ENCODE measurements at regions not wholly inside any gene's neighbourhood (a gene's known extent, or its start where the extent isn't known, plus 50 kb on each side); places are given as distances from the start of the nearest gene placed in this dataset.

- Histone ChIP-seq H3K27ac (ENCODE audit: low read depth, low read length) (no peak overlapping the region), H3K9me3 (ENCODE audit: control insufficient read depth in 2 of 3, low read length in 3 of 3) (no peaks in the 10 kb centered on the region), H3K4me3 (ENCODE audit: low read length) (no peak overlapping the region), H3K4me1 (ENCODE audit: control insufficient read depth in 2 of 2, insufficient read depth in 2 of 2, low read length in 2 of 2) (no peaks in the 10 kb centered on the region), H3K27me3 (ENCODE audit: control insufficient read depth in 2 of 2, insufficient read depth in 2 of 2, low read length in 2 of 2) (no peaks in the 10 kb centered on the region), H3K36me3 (ENCODE audit: control insufficient read depth in 2 of 3, insufficient read depth in 3 of 3, low read length in 3 of 3) (no peaks in the 10 kb centered on the region)
- Mint-ChIP-seq H3K36me3 (peaks cover 0 to 3% (median 0%) of the 10 kb centered on the region in 5 donors), H3K4me3 (no peak overlapping the region), H3K27ac (no peak overlapping the region), H3K9me3 (no peaks in the 10 kb centered on the region), H3K27me3 (peaks cover 0 to 3% (median 0%) of the 10 kb centered on the region in 5 donors), H3K4me1 (no peaks in the 10 kb centered on the region)
- no peak for ATAC-seq
- ChIA-PET POLR2A (no interaction called here), CTCF (interaction anchor here (1.1 kb wide), 1 partner anchor 10 kb away, joined by 3 read pairs; no protein-coding TSS in a partner anchor)
- no peak for DNase-seq
- intact Hi-C loops (cut with micrococcal nuclease): no loop called here
Observed at GRCh38 chr3:115336836-115337235, 189.7 kb upstream of the ZBTB20 start.

- Mint-ChIP-seq H3K27ac (no peak overlapping the region), H3K4me3 (no peak overlapping the region), H3K36me3 (peaks cover 0 to 3% (median 0%) of the 10 kb centered on the region in 5 donors), H3K4me1 (no peaks in the 10 kb centered on the region), H3K27me3 (peaks cover 0 to 3% (median 0%) of the 10 kb centered on the region in 5 donors), H3K9me3 (no peaks in the 10 kb centered on the region)
- no peaks in the 10 kb centered on the region for H3K9me3 ChIP-seq (ENCODE audit: control insufficient read depth in 2 of 3, low read length in 3 of 3)
- H3K36me3 ChIP-seq (ENCODE audit: control insufficient read depth in 2 of 3, insufficient read depth in 3 of 3, low read length in 3 of 3): no peaks in the 10 kb centered on the region
- CTCF ChIA-PET: no interaction called here
- no peak overlapping the region for H3K27ac ChIP-seq (ENCODE audit: low read depth, low read length)
- POLR2A ChIA-PET: no interaction called here
- no peak for DNase-seq
- H3K4me3 ChIP-seq (ENCODE audit: low read length): no peak overlapping the region
- ATAC-seq: no peak
- no peaks in the 10 kb centered on the region for H3K27me3 ChIP-seq (ENCODE audit: control insufficient read depth in 2 of 2, insufficient read depth in 2 of 2, low read length in 2 of 2)
- H3K4me1 ChIP-seq (ENCODE audit: control insufficient read depth in 2 of 2, insufficient read depth in 2 of 2, low read length in 2 of 2): no peaks in the 10 kb centered on the region
- intact Hi-C loops (cut with micrococcal nuclease): no loop called here
Observed at GRCh38 chr3:115340586-115340985, 193.5 kb upstream of the ZBTB20 start.

- POLR2A ChIA-PET: no interaction called here
- DNase-seq: no peak
- intact Hi-C loops (cut with micrococcal nuclease): no loop called here
- CTCF ChIA-PET: no interaction called here
- H3K36me3 ChIP-seq (ENCODE audit: control insufficient read depth in 2 of 3, insufficient read depth in 3 of 3, low read length in 3 of 3): no peaks in the 10 kb centered on the region
- no peak overlapping the region for H3K27ac ChIP-seq (ENCODE audit: low read depth, low read length)
- peaks cover 0 to 3% (median 0%) of the 10 kb centered on the region in 5 donors for H3K27me3 Mint-ChIP-seq
- H3K27me3 ChIP-seq (ENCODE audit: control insufficient read depth in 2 of 2, insufficient read depth in 2 of 2, low read length in 2 of 2): no peaks in the 10 kb centered on the region
- no peaks in the 10 kb centered on the region for H3K4me1 Mint-ChIP-seq
- no peaks in the 10 kb centered on the region for H3K9me3 ChIP-seq (ENCODE audit: control insufficient read depth in 2 of 3, low read length in 3 of 3)
- no peak for ATAC-seq
- no peak overlapping the region for H3K27ac Mint-ChIP-seq
- H3K9me3 Mint-ChIP-seq: no peaks in the 10 kb centered on the region
- no peak overlapping the region for H3K4me3 ChIP-seq (ENCODE audit: low read length)
- no peaks in the 10 kb centered on the region for H3K4me1 ChIP-seq (ENCODE audit: control insufficient read depth in 2 of 2, insufficient read depth in 2 of 2, low read length in 2 of 2)
- H3K36me3 Mint-ChIP-seq: peaks cover 0 to 3% (median 0%) of the 10 kb centered on the region in 5 donors
- H3K4me3 Mint-ChIP-seq: no peak overlapping the region
Observed at GRCh38 chr3:115341208-115341607, 194.1 kb upstream of the ZBTB20 start.

GRCh38 chr3:115347737-115348136, 200.6 kb upstream of the ZBTB20 start:
- no peak overlapping the region for H3K4me3 ChIP-seq (ENCODE audit: low read length)
- H3K4me1 ChIP-seq (ENCODE audit: control insufficient read depth in 2 of 2, insufficient read depth in 2 of 2, low read length in 2 of 2): no peaks in the 10 kb centered on the region
- Mint-ChIP-seq H3K4me1 (peaks cover 0 to 2% (median 0%) of the 10 kb centered on the region in 7 donors), H3K27me3 (peaks cover 0 to 3% (median 0%) of the 10 kb centered on the region in 5 donors), H3K9me3 (peaks cover 0 to 4% (median 0%) of the 10 kb centered on the region in 11 donors), H3K36me3 (no peaks in the 10 kb centered on the region), H3K4me3 (no peak overlapping the region), H3K27ac (no peak overlapping the region)
- CTCF ChIA-PET: no interaction called here
- no peaks in the 10 kb centered on the region for H3K27me3 ChIP-seq (ENCODE audit: control insufficient read depth in 2 of 2, insufficient read depth in 2 of 2, low read length in 2 of 2)
- POLR2A ChIA-PET: no interaction called here
- H3K27ac ChIP-seq (ENCODE audit: low read depth, low read length): no peak overlapping the region
- H3K36me3 ChIP-seq (ENCODE audit: control insufficient read depth in 2 of 3, insufficient read depth in 3 of 3, low read length in 3 of 3): no peaks in the 10 kb centered on the region
- intact Hi-C loops (cut with micrococcal nuclease): no loop called here
- DNase-seq: no peak
- no peaks in the 10 kb centered on the region for H3K9me3 ChIP-seq (ENCODE audit: control insufficient read depth in 2 of 3, low read length in 3 of 3)
- no peak for ATAC-seq

GRCh38 chr3:115348412-115348811, 201.3 kb upstream of the ZBTB20 start:
- Histone ChIP-seq H3K4me1 (ENCODE audit: control insufficient read depth in 2 of 2, insufficient read depth in 2 of 2, low read length in 2 of 2) (no peaks in the 10 kb centered on the region), H3K27ac (ENCODE audit: low read depth, low read length) (no peak overlapping the region), H3K27me3 (ENCODE audit: control insufficient read depth in 2 of 2, insufficient read depth in 2 of 2, low read length in 2 of 2) (no peaks in the 10 kb centered on the region), H3K9me3 (ENCODE audit: control insufficient read depth in 2 of 3, low read length in 3 of 3) (no peaks in the 10 kb centered on the region), H3K4me3 (ENCODE audit: low read length) (no peak overlapping the region), H3K36me3 (ENCODE audit: control insufficient read depth in 2 of 3, insufficient read depth in 3 of 3, low read length in 3 of 3) (no peaks in the 10 kb centered on the region)
- ATAC-seq (no peak), DNase-seq (no peak)
- Mint-ChIP-seq H3K36me3 (peaks cover 0 to 3% (median 0%) of the 10 kb centered on the region in 5 donors), H3K9me3 (peaks cover 0 to 9% (median 4%) of the 10 kb centered on the region in 11 donors), H3K27ac (no peak overlapping the region), H3K4me3 (no peak overlapping the region), H3K4me1 (peaks cover 0 to 2% (median 0%) of the 10 kb centered on the region in 7 donors), H3K27me3 (peaks cover 0 to 3% (median 0%) of the 10 kb centered on the region in 5 donors)
- ChIA-PET POLR2A (no interaction called here), CTCF (no interaction called here)
- intact Hi-C loops (cut with micrococcal nuclease): no loop called here

- ChIA-PET POLR2A (no interaction called here), CTCF (no interaction called here)
- Histone ChIP-seq H3K4me3 (ENCODE audit: low read length) (no peak overlapping the region), H3K27ac (ENCODE audit: low read depth, low read length) (no peak overlapping the region), H3K4me1 (ENCODE audit: control insufficient read depth in 2 of 2, insufficient read depth in 2 of 2, low read length in 2 of 2) (no peaks in the 10 kb centered on the region), H3K27me3 (ENCODE audit: control insufficient read depth in 2 of 2, insufficient read depth in 2 of 2, low read length in 2 of 2) (no peaks in the 10 kb centered on the region), H3K36me3 (ENCODE audit: control insufficient read depth in 2 of 3, insufficient read depth in 3 of 3, low read length in 3 of 3) (no peaks in the 10 kb centered on the region), H3K9me3 (ENCODE audit: control insufficient read depth in 2 of 3, low read length in 3 of 3) (no peaks in the 10 kb centered on the region)
- H3K9me3 Mint-ChIP-seq: peaks cover 0 to 13% (median 4%) of the 10 kb centered on the region in 11 donors
- DNase-seq: no peak
- peaks cover 0 to 3% (median 0%) of the 10 kb centered on the region in 5 donors for H3K36me3 Mint-ChIP-seq
- H3K27ac Mint-ChIP-seq: no peak overlapping the region
- intact Hi-C loops (cut with micrococcal nuclease): no loop called here
- peaks cover 0 to 3% (median 0%) of the 10 kb centered on the region in 5 donors for H3K27me3 Mint-ChIP-seq
- peaks cover 0 to 2% (median 0%) of the 10 kb centered on the region in 7 donors for H3K4me1 Mint-ChIP-seq
- no peak for ATAC-seq
- H3K4me3 Mint-ChIP-seq: no peak overlapping the region
Observed at GRCh38 chr3:115348951-115349745, 202.1 kb upstream of the ZBTB20 start.

- ATAC-seq: no peak
- ChIA-PET CTCF (no interaction called here), POLR2A (no interaction called here)
- DNase-seq: no peak
- no peaks in the 10 kb centered on the region for H3K36me3 ChIP-seq (ENCODE audit: control insufficient read depth in 2 of 3, insufficient read depth in 3 of 3, low read length in 3 of 3)
- H3K27me3 ChIP-seq (ENCODE audit: control insufficient read depth in 2 of 2, insufficient read depth in 2 of 2, low read length in 2 of 2): no peaks in the 10 kb centered on the region
- Mint-ChIP-seq H3K4me3 (no peak overlapping the region), H3K27me3 (no peaks in the 10 kb centered on the region), H3K36me3 (peaks cover 0 to 4% (median 0%) of the 10 kb centered on the region in 5 donors), H3K27ac (no peak overlapping the region), H3K4me1 (peaks cover 0 to 2% (median 0%) of the 10 kb centered on the region in 7 donors), H3K9me3 (peaks cover 1 to 13% (median 4%) of the 10 kb centered on the region in 11 donors)
- H3K9me3 ChIP-seq (ENCODE audit: control insufficient read depth in 2 of 3, low read length in 3 of 3): no peaks in the 10 kb centered on the region
- intact Hi-C loops (cut with micrococcal nuclease): no loop called here
- H3K4me3 ChIP-seq (ENCODE audit: low read length): no peak overlapping the region
- no peaks in the 10 kb centered on the region for H3K4me1 ChIP-seq (ENCODE audit: control insufficient read depth in 2 of 2, insufficient read depth in 2 of 2, low read length in 2 of 2)
- H3K27ac ChIP-seq (ENCODE audit: low read depth, low read length): no peak overlapping the region
Observed at GRCh38 chr3:115350606-115351005, 203.5 kb upstream of the ZBTB20 start.

Data from naive thymus-derived CD4-positive, alpha-beta T cell (primary cell).